ENCODE measurements at regions not wholly inside any gene's neighbourhood (a gene's known extent, or its start where the extent isn't known, plus 50 kb on each side); places are given as distances from the start of the nearest gene placed in this dataset.

DNA sequence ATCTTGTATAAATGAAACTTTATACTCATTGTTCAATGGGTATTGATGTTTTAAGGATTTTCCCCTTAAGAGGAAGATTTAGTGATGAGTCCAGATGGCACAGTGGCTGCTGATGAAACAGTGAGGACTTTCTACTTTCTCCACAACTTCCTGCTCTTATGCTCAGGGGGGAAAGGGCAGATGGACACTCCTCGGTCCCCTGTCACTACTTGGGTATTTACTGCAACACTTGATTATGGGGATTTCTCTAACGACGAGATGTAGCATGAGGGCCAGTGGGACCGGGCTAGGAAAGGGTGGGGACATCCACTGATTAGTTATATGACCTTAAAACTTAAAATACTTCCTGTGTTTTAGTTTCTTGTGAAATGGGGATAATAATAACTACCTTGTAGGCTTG is 146.1 kb upstream of the HMHB1 start:
- H3K9me3 ChIP-seq (ENCODE audit: control insufficient read depth, low read depth, low read length): no peaks in the 10 kb centered on the region
- H3K9ac ChIP-seq (ENCODE audit: control insufficient read depth, extremely low read depth, insufficient read depth, low read length): no peak overlapping the region
- no peaks in the 10 kb centered on the region for H3K79me2 ChIP-seq (ENCODE audit: control insufficient read depth, insufficient read depth, low read length)
- DNase-seq (ENCODE audit: low read depth, low spot score) (no peak), FAIRE-seq (no peak)
- H3K4me2 ChIP-seq (ENCODE audit: control insufficient read depth, extremely low read depth, insufficient read depth, low read depth, low read length): no peak overlapping the region
- no peaks in the 10 kb centered on the region for H3K27me3 ChIP-seq (ENCODE audit: control insufficient read depth, extremely low read depth, insufficient read depth, low read length)
- TF ChIP-seq CTCF (optimal IDR thresholded peaks at IDR 0.05 in 1 of 3, IDR thresholded peaks at IDR 0.05 in 1 of 3, conservative IDR thresholded peaks at IDR 0.05 in 1 of 3; ENCODE audit: extremely low read depth in 1 of 3, insufficient read depth in 2 of 3, low read length in 3 of 3): no peak
- no peak for TF ChIP-seq EZH2 (IDR thresholded peaks at IDR 0.05; ENCODE audit: low read length)
- H3K4me1 ChIP-seq (ENCODE audit: control insufficient read depth, extremely low read depth, insufficient read depth, low read length): no peaks in the 10 kb centered on the region
- no peaks in the 10 kb centered on the region for H3K36me3 ChIP-seq (ENCODE audit: control insufficient read depth in 2 of 2, extremely low read depth in 1 of 2, insufficient read depth in 2 of 2, low read length in 2 of 2)
- dilution Hi-C loops (cut with MboI; ENCODE audit: extremely low pct_ligation_motif_present, low sequenced_read_pairs): no loop called here
- no peak overlapping the region for H3K27ac ChIP-seq (ENCODE audit: control insufficient read depth, insufficient read depth, low read length)
- no peaks in the 10 kb centered on the region for H3K9me1 ChIP-seq (ENCODE audit: control insufficient read depth, extremely low read depth, insufficient read depth, low read length)
- H3K4me3 ChIP-seq (ENCODE audit: control insufficient read depth in 2 of 3, extremely low read depth in 1 of 3, insufficient read depth in 2 of 3, low read depth in 1 of 3, low read length in 3 of 3): no peak overlapping the region
- H2AFZ ChIP-seq (ENCODE audit: control insufficient read depth, low read length): no peak overlapping the region
- H4K20me1 ChIP-seq (ENCODE audit: control insufficient read depth, extremely low read depth, insufficient read depth, low read length): no peaks in the 10 kb centered on the region

GRCh38 chr5:143664623-143665022 is 147.3 kb upstream of the HMHB1 start:
- H3K4me1 ChIP-seq (ENCODE audit: control insufficient read depth, extremely low read depth, insufficient read depth, low read length): no peaks in the 10 kb centered on the region
- no peaks in the 10 kb centered on the region for H3K79me2 ChIP-seq (ENCODE audit: control insufficient read depth, insufficient read depth, low read length)
- H3K36me3 ChIP-seq (ENCODE audit: control insufficient read depth in 2 of 2, extremely low read depth in 1 of 2, insufficient read depth in 2 of 2, low read length in 2 of 2): no peaks in the 10 kb centered on the region
- no peak overlapping the region for H3K4me3 ChIP-seq (ENCODE audit: control insufficient read depth in 2 of 3, extremely low read depth in 1 of 3, insufficient read depth in 2 of 3, low read depth in 1 of 3, low read length in 3 of 3)
- TF ChIP-seq CTCF (optimal IDR thresholded peaks at IDR 0.05 in 1 of 3, IDR thresholded peaks at IDR 0.05 in 1 of 3, conservative IDR thresholded peaks at IDR 0.05 in 1 of 3; ENCODE audit: extremely low read depth in 1 of 3, insufficient read depth in 2 of 3, low read length in 3 of 3) (no peak), EZH2 (IDR thresholded peaks at IDR 0.05; ENCODE audit: low read length) (no peak)
- FAIRE-seq (no peak), DNase-seq (ENCODE audit: low read depth, low spot score) (no peak)
- no peak overlapping the region for H3K27ac ChIP-seq (ENCODE audit: control insufficient read depth, insufficient read depth, low read length)
- no peak overlapping the region for H3K9ac ChIP-seq (ENCODE audit: control insufficient read depth, extremely low read depth, insufficient read depth, low read length)
- no peaks in the 10 kb centered on the region for H3K9me3 ChIP-seq (ENCODE audit: control insufficient read depth, low read depth, low read length)
- H2AFZ ChIP-seq (ENCODE audit: control insufficient read depth, low read length): no peak overlapping the region
- no peaks in the 10 kb centered on the region for H3K27me3 ChIP-seq (ENCODE audit: control insufficient read depth, extremely low read depth, insufficient read depth, low read length)
- dilution Hi-C loops (cut with MboI; ENCODE audit: extremely low pct_ligation_motif_present, low sequenced_read_pairs): no loop called here
- no peaks in the 10 kb centered on the region for H3K9me1 ChIP-seq (ENCODE audit: control insufficient read depth, extremely low read depth, insufficient read depth, low read length)
- no peaks in the 10 kb centered on the region for H4K20me1 ChIP-seq (ENCODE audit: control insufficient read depth, extremely low read depth, insufficient read depth, low read length)
- H3K4me2 ChIP-seq (ENCODE audit: control insufficient read depth, extremely low read depth, insufficient read depth, low read depth, low read length): no peak overlapping the region
